ENCODE measurements at regions not wholly inside any gene's neighbourhood (a gene's known extent, or its start where the extent isn't known, plus 50 kb on each side); places are given as distances from the start of the nearest gene placed in this dataset.
"Not testable (repeated sequence)": the region's sequence is repeated elsewhere in the genome, so short reads cannot be mapped to it uniquely, and the experiment has no call there.

GRCh38 chr11:116338500-116338899 is 434.3 kb downstream of the BUD13 start:
- TF ChIP-seq, protein P1, sequence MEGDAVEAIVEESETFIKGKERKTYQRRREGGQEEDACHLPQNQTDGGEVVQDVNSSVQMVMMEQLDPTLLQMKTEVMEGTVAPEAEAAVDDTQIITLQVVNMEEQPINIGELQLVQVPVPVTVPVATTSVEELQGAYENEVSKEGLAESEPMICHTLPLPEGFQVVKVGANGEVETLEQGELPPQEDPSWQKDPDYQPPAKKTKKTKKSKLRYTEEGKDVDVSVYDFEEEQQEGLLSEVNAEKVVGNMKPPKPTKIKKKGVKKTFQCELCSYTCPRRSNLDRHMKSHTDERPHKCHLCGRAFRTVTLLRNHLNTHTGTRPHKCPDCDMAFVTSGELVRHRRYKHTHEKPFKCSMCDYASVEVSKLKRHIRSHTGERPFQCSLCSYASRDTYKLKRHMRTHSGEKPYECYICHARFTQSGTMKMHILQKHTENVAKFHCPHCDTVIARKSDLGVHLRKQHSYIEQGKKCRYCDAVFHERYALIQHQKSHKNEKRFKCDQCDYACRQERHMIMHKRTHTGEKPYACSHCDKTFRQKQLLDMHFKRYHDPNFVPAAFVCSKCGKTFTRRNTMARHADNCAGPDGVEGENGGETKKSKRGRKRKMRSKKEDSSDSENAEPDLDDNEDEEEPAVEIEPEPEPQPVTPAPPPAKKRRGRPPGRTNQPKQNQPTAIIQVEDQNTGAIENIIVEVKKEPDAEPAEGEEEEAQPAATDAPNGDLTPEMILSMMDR (IDR thresholded peaks at IDR 0.05): not testable (repeated sequence)
- TF ChIP-seq ZFX (IDR thresholded peaks at IDR 0.05; ENCODE audit: borderline replicate concordance): not testable (repeated sequence)

Data from 22Rv1 (cell line).